Ishikawa (cell line): ENCODE measurements at regions not wholly inside any gene's neighbourhood (a gene's known extent, or its start where the extent isn't known, plus 50 kb on each side); places are given as distances from the start of the nearest gene placed in this dataset.

Experiments used
- CEBPB ChIP-seq: IDR thresholded peaks from 2 replicates; pipeline ENCODE4 v1.6.1; 2012
- CREB1 ChIP-seq: IDR thresholded peaks from 2 replicates; pipeline ENCODE4 v1.6.1; 2012; ENCODE audit warnings: low read depth
- EGR1 ChIP-seq: IDR thresholded peaks from 2 replicates; pipeline ENCODE4 v1.6.1; 2012
- EP300 ChIP-seq: IDR thresholded peaks from 2 replicates; pipeline ENCODE4 v1.6.1; 2012; ENCODE audit warnings: borderline replicate concordance
- FOXM1 ChIP-seq: IDR thresholded peaks from 2 replicates; pipeline ENCODE4 v1.6.1; 2012; ENCODE audit warnings: low read depth, borderline replicate concordance
- MAX ChIP-seq: IDR thresholded peaks from 2 replicates; pipeline ENCODE4 v1.6.1; 2012
- NFIC ChIP-seq: IDR thresholded peaks from 2 replicates; pipeline ENCODE4 v1.6.1; 2012
- RAD21 ChIP-seq: IDR thresholded peaks from 2 replicates; pipeline ENCODE4 v1.6.1; 2012; ENCODE audit warnings: low read depth
- TAF1 ChIP-seq: IDR thresholded peaks from 2 replicates; pipeline ENCODE4 v1.6.1; 2012; ENCODE audit warnings: low read depth, mild to moderate bottlenecking
- TCF12 ChIP-seq: IDR thresholded peaks from 2 replicates; pipeline ENCODE4 v1.6.1; 2012; ENCODE audit warnings: low read depth
- TEAD4 ChIP-seq: IDR thresholded peaks from 2 replicates; pipeline ENCODE4 v1.6.1; 2012
- USF1 ChIP-seq: IDR thresholded peaks from 2 replicates; pipeline ENCODE4 v1.6.1; 2012
- YY1 ChIP-seq: IDR thresholded peaks from 2 replicates; pipeline ENCODE4 v1.6.1; 2012; ENCODE audit warnings: low read depth
- ZBTB7A ChIP-seq: IDR thresholded peaks from 2 replicates; pipeline ENCODE4 v1.6.1; 2012; ENCODE audit warnings: low read depth
- TF ChIP-seq, protein P1 (sequence below): IDR thresholded peaks from 2 replicates; pipeline ENCODE4 v1.6.1; 2012; ENCODE audit warnings: low read depth, mild to moderate bottlenecking

GRCh38 chr2:35714883-35715282 is 640.7 kb upstream of the CRIM1 start:
- TF ChIP-seq ZBTB7A (no peak), NFIC (no peak), CREB1 (no peak), TEAD4 (no peak), EP300 (no peak), TCF12 (no peak), MAX (no peak), RAD21 (no peak), EGR1 (no peak), CEBPB (no peak), YY1 (no peak), USF1 (no peak), FOXM1 (no peak), TAF1 (no peak)
- TF ChIP-seq, protein P1, sequence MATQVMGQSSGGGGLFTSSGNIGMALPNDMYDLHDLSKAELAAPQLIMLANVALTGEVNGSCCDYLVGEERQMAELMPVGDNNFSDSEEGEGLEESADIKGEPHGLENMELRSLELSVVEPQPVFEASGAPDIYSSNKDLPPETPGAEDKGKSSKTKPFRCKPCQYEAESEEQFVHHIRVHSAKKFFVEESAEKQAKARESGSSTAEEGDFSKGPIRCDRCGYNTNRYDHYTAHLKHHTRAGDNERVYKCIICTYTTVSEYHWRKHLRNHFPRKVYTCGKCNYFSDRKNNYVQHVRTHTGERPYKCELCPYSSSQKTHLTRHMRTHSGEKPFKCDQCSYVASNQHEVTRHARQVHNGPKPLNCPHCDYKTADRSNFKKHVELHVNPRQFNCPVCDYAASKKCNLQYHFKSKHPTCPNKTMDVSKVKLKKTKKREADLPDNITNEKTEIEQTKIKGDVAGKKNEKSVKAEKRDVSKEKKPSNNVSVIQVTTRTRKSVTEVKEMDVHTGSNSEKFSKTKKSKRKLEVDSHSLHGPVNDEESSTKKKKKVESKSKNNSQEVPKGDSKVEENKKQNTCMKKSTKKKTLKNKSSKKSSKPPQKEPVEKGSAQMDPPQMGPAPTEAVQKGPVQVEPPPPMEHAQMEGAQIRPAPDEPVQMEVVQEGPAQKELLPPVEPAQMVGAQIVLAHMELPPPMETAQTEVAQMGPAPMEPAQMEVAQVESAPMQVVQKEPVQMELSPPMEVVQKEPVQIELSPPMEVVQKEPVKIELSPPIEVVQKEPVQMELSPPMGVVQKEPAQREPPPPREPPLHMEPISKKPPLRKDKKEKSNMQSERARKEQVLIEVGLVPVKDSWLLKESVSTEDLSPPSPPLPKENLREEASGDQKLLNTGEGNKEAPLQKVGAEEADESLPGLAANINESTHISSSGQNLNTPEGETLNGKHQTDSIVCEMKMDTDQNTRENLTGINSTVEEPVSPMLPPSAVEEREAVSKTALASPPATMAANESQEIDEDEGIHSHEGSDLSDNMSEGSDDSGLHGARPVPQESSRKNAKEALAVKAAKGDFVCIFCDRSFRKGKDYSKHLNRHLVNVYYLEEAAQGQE = no peak

DNA sequence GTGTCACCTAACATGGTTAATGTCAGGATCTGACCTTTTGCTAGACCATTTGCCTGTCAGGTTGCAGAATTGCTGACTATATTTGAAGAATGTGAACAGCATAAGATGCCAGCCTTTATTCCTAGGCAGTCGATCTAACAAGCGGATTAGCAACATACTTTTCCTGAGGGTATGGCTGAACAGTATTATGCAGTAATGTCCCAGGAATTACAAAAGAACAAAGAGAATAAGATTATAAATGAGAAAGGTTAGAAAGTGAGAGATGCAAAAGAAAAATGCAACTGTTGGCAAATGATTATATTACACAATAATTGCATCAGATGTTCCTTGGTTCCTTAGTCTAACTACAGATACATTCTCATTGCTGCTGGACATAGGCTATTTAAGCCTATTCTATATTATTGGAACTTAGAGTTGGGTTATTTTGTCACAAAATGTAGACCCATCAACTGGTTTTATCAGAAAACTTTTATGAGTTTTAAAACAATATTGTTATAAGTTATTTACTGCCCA is 647.1 kb upstream of the CRIM1 start:
- TF ChIP-seq EGR1 (no peak), EP300 (no peak), TAF1 (no peak), FOXM1 (no peak), ZBTB7A (no peak), NFIC (no peak), RAD21 (no peak), MAX (no peak), USF1 (no peak), CEBPB (no peak), TCF12 (no peak)
- TF ChIP-seq, protein P1 = no peak

GRCh38 chr2:35688309-35688708 is 667.3 kb upstream of the CRIM1 start:
- TF ChIP-seq YY1 (no peak), USF1 (no peak), NFIC (no peak), ZBTB7A (no peak), CEBPB (no peak), CREB1 (no peak)

DNA sequence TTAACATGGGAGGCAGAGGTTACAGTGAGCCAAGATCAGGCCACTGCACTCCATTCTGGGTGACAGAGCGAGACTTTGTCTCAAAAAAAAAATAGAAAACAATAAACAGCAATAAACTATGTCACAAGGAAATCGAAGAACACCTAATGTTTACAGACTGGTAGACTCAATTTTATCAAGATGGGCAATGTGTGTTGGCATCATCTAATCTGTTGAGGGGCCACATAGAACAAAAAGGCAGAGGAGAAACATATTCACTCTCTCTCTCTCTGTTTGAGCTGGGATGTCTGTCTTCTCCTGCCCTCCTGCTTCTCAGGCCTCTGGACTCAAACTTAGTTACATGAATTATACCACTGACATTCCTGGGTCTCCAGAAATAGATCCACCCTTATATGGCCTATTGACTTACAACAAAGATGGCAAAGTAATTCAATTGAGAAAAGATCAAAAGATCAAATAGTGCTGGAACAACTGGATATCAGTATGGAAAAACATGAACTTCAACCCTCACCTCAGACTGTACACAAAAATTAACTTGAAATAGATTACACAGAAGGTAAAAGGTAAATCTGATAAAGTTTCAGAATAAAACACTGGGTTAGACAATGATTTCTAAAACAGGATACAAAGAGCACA is 703.8 kb upstream of the CRIM1 start:
- TF ChIP-seq YY1 = no peak
- TF ChIP-seq CREB1 = no peak
- no peak for TF ChIP-seq MAX
- TF ChIP-seq CEBPB = no peak
- TF ChIP-seq USF1 = no peak
- no peak for TF ChIP-seq FOXM1
- no peak for TF ChIP-seq EP300
- no peak for TF ChIP-seq NFIC
- no peak for TF ChIP-seq TAF1
- no peak for TF ChIP-seq EGR1
- TF ChIP-seq ZBTB7A = no peak
- no peak for TF ChIP-seq RAD21
- TF ChIP-seq, protein P1 = no peak
- TF ChIP-seq TCF12 = no peak
- TF ChIP-seq TEAD4 = no peak
